Stomach (tissue), 8 donors: ENCODE measurements at regions not wholly inside any gene's neighbourhood (a gene's known extent, or its start where the extent isn't known, plus 50 kb on each side); places are given as distances from the start of the nearest gene placed in this dataset.

Source experiments
- DNase-seq, 2 donors: peaks; one replicate each; pipeline versions ENCODE4 v3.0.0 to v3.0.0-alpha.2; 2013 to 2019
- H3K27ac ChIP-seq, 5 donors: fragments of 200-600 bp in 4 of 5; sonication (generic) in 4 of 5; one replicate each; pipeline ENCODE4 v1.5.1; 2013 to 2019; ENCODE audit warnings: mild to moderate bottlenecking in 1 of 5, moderate library complexity in 1 of 5
- H3K27me3 ChIP-seq, 3 donors: fragments of 200-600 bp; sonication (generic); one replicate each; pipeline ENCODE4 v1.5.1; 2017 to 2019; ENCODE audit warnings: mixed run types in 1 of 3
- H3K36me3 ChIP-seq, 4 donors: fragments of 200-600 bp; sonication (generic); 1 replicate in 3 of 4; 2 replicates in 1 of 4; pipeline ENCODE4 v1.5.1; 2016 to 2019
- H3K4me1 ChIP-seq, 4 donors: fragments of 200-600 bp; sonication (generic); one replicate each; pipeline ENCODE4 v1.5.1; 2016 to 2019
- H3K4me3 ChIP-seq, 4 donors: fragments of 200-600 bp; sonication (generic) in 3 of 4; one replicate each; pipeline ENCODE4 v1.5.1; 2016 to 2019; ENCODE audit warnings: mild to moderate bottlenecking in 1 of 4
- H3K9me3 ChIP-seq, 4 donors: fragments of 200-600 bp; sonication (generic); one replicate each; pipeline ENCODE4 v1.5.1; 2016 to 2019
- EP300 ChIP-seq: sonication (generic); formaldehyde crosslinking; IDR thresholded peaks from one replicate; pipeline ENCODE4 v1.6.1; 2017; ENCODE audit warnings: antibody characterized with exemption
- POLR2A ChIP-seq, 4 donors: fragments of 450-650 bp; IDR thresholded peaks; one replicate each; pipeline ENCODE4 v1.6.1; 2016; ENCODE audit warnings: antibody characterized with exemption in 4 of 4, control low read depth in 2 of 4, mild to moderate bottlenecking in 1 of 4, moderate library complexity in 1 of 4
- POLR2AphosphoS5 ChIP-seq, 3 donors: sonication (generic); formaldehyde crosslinking; IDR thresholded peaks; one replicate each; pipeline ENCODE4 v1.6.1; 2016; ENCODE audit warnings: antibody characterized with exemption in 3 of 3
- WGBS, 5 donors: extraction: QIAGEN DNeasy Blood & Tissue Kit in 3 of 5; methylation state at CpG; one replicate each; pipeline versions ENCODE4 v1.1.5 to v1.1.7; 2013 to 2018; 5-methylcytosine and 5-hydroxymethylcytosine counted together
- intact Hi-C: fragments of 100-400 bp; cut with DNase I; formaldehyde crosslinking; loops from one replicate; pipeline ENCODE4 v1.15.1; 2023; ENCODE audit warnings: low total_unique reads
- TF ChIP-seq, protein P1 (sequence below), 7 experiments: fragments of 450-650 bp in 4 of 7; fragments of 200-600 bp in 3 of 7; sonication (generic) in 3 of 7; IDR thresholded peaks; one replicate each; pipeline ENCODE4 v1.5.1; 2016 to 2019; ENCODE audit warnings: antibody characterized with exemption in 7 of 7, control low read depth in 2 of 7, mild to moderate bottlenecking in 1 of 7
- donor health status: healthy with polysubstance abuse.
- donor health status: Bipolar disorder and iron deficiency.
- donor health status: healthy.

DNA sequence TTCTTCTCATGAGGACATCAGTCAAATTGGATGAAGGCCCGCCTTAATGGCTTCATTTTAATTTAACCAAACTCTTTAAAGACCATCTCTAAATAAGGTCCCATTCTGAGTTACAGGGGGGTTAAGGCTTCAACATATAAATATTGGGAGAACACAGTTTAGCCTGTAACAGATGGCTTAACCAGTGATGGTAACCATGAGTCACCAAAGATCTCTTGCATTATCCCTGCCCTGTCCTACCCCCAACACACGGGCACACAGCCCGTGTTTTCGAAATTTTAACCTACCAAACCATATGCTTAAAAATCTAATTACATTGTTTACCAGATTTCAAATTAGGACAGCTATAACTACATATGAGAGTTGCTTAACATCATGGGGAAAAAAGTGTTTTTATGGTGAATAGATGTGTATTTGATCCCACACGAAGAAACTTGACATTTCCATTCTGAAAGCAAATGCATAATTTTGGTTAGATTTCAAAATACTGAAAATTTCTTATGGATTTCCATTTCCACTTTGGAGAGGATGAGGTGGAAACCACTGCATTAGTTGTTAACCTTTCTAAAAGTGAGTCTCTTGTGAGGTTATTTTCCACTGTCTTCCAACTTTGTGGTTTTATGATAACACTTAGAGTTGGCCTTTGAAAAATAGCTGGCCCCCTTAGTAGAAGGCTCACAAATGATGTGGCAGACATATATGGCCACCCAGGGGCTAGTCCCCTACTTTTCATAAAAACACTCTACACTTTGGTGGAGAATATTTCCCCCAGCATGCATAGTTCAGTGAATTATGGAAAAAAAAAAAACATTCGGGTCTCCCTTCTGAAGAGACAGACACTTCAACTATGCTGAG lies 849.3 kb downstream of the TLE1 start:
- no peaks in the 10 kb centered on the region for H3K36me3 ChIP-seq
- intact Hi-C loops: no loop called here
- no peaks in the 10 kb centered on the region for H3K4me1 ChIP-seq
- WGBS, 5 donors: 85 to 94% (median 87%) methylated on average over 6 of the region's 6 CpGs
- DNase-seq: no peak
- no peak overlapping the region for H3K27ac ChIP-seq
- H3K4me3 ChIP-seq: no peak overlapping the region
- no peaks in the 10 kb centered on the region for H3K27me3 ChIP-seq
- no peak for TF ChIP-seq EP300
- no peak for TF ChIP-seq POLR2AphosphoS5 (IDR thresholded peaks at IDR 0.05)
- TF ChIP-seq POLR2A (IDR thresholded peaks at IDR 0.05): no peak
- TF ChIP-seq, protein P1, sequence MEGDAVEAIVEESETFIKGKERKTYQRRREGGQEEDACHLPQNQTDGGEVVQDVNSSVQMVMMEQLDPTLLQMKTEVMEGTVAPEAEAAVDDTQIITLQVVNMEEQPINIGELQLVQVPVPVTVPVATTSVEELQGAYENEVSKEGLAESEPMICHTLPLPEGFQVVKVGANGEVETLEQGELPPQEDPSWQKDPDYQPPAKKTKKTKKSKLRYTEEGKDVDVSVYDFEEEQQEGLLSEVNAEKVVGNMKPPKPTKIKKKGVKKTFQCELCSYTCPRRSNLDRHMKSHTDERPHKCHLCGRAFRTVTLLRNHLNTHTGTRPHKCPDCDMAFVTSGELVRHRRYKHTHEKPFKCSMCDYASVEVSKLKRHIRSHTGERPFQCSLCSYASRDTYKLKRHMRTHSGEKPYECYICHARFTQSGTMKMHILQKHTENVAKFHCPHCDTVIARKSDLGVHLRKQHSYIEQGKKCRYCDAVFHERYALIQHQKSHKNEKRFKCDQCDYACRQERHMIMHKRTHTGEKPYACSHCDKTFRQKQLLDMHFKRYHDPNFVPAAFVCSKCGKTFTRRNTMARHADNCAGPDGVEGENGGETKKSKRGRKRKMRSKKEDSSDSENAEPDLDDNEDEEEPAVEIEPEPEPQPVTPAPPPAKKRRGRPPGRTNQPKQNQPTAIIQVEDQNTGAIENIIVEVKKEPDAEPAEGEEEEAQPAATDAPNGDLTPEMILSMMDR (IDR thresholded peaks at IDR 0.05): no peak
- no peaks in the 10 kb centered on the region for H3K9me3 ChIP-seq

DNA sequence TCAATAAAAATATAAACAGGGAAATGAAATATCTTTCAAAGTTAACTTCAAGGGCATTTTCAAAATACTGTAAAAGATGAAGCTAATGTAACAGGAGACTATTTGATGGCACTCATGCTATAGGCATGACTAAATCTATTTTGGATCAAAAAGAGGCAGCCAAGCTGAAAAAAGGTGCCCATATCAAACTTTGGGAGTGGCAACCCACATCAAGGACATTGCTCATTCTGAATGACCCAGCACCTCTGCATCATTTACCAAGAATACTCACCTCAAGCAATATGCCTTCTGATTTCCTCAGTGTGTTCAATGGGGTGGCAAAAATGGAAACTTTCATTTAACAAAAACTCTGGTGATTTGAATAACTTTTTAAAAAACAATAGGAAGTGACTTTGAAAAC lies 853.3 kb downstream of the TLE1 start:
- DNase-seq: no peak
- no peak overlapping the region for H3K4me3 ChIP-seq
- H3K4me1 ChIP-seq: no peaks in the 10 kb centered on the region
- H3K9me3 ChIP-seq: no peaks in the 10 kb centered on the region
- intact Hi-C loops: no loop called here
- TF ChIP-seq POLR2AphosphoS5 (IDR thresholded peaks at IDR 0.05): no peak
- no peak overlapping the region for H3K27ac ChIP-seq
- no peaks in the 10 kb centered on the region for H3K27me3 ChIP-seq
- H3K36me3 ChIP-seq: no peaks in the 10 kb centered on the region

DNA sequence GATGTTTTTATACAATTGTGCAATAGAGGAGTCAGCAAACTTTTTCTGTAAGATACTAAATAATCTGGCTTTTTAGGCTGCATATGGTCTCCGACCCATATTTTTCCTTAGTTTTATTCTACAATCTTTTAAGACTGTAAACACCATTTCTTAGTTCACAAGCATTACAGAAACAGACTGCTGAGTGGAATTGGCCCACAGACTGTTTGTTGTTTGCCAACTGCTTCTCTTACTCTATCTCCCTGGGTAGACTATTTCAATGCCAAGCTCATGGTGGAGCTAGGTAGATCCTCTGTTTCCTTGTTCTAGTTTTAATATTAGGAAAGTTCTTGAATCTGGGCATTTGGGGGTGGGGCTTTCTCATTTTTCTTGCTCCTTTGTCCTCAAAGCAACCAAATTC lies 857.6 kb downstream of the TLE1 start:
- intact Hi-C loops: no loop called here
- no peaks in the 10 kb centered on the region for H3K9me3 ChIP-seq
- no peak overlapping the region for H3K4me3 ChIP-seq
- no peaks in the 10 kb centered on the region for H3K36me3 ChIP-seq
- no peaks in the 10 kb centered on the region for H3K4me1 ChIP-seq
- TF ChIP-seq POLR2AphosphoS5 (IDR thresholded peaks at IDR 0.05) (no peak), EP300 (no peak), POLR2A (IDR thresholded peaks at IDR 0.05) (no peak)
- TF ChIP-seq, protein P1 (IDR thresholded peaks at IDR 0.05): no peak
- H3K27ac ChIP-seq: no peak overlapping the region
- H3K27me3 ChIP-seq: no peaks in the 10 kb centered on the region
- 74 to 97% (median 90%) methylated on average over 1 of the region's 1 CpG for WGBS, 5 donors
- no peak for DNase-seq

DNA sequence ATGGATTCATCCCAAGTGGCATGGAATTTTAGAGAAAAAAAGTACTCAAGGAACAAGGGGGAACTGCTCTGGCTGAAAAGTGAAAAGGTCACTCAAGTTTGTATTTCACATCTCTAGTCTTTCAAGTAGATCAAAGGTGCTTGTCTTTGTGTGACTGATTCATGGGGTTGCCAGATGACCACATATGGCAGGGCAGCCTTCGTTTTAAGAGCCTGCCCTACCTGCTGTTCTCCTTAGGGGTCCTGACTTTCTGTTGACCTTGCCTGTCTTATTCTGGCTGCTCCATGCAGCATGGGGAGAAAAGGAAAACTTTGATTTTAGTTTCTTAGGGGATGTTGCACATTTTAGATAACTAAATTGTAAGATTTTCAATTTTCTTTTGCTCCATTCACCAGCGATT lies 877.7 kb downstream of the TLE1 start:
- no peak overlapping the region for H3K4me3 ChIP-seq
- H3K9me3 ChIP-seq: no peaks in the 10 kb centered on the region
- no peak for DNase-seq
- WGBS, 5 donors: 49 to 65% (median 55%) methylated on average over 2 of the region's 2 CpGs
- H3K36me3 ChIP-seq: no peaks in the 10 kb centered on the region
- H3K4me1 ChIP-seq: no peaks in the 10 kb centered on the region
- H3K27me3 ChIP-seq: no peaks in the 10 kb centered on the region
- TF ChIP-seq EP300: no peak
- TF ChIP-seq, protein P1 (IDR thresholded peaks at IDR 0.05): no peak
- TF ChIP-seq POLR2AphosphoS5 (IDR thresholded peaks at IDR 0.05): no peak
- no peak for TF ChIP-seq POLR2A (IDR thresholded peaks at IDR 0.05)
- H3K27ac ChIP-seq: no peak overlapping the region
- intact Hi-C loops: no loop called here

DNA sequence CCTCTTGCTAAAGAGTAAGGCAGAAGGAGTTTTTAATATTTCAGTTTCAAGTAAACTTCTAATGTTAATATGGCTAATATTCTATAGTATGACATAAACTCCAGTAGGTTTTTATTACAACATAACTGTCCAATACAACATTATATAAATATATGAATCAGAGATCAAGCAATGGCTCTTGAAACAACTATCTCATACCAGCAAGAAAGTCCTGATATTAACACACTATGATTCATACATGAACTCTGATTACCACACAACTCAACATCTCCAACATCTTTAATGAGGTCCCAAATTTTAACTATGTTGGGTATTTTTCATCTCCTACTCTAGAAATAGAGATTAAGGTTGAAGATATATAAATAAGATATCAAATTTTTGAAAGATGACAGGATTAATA lies 878.3 kb downstream of the TLE1 start:
- no peaks in the 10 kb centered on the region for H3K27me3 ChIP-seq
- intact Hi-C loops: no loop called here
- no peaks in the 10 kb centered on the region for H3K4me1 ChIP-seq
- DNase-seq: no peak
- no peaks in the 10 kb centered on the region for H3K9me3 ChIP-seq
- H3K4me3 ChIP-seq: no peak overlapping the region
- H3K27ac ChIP-seq: no peak overlapping the region
- TF ChIP-seq POLR2A (IDR thresholded peaks at IDR 0.05) (no peak), EP300 (no peak), POLR2AphosphoS5 (IDR thresholded peaks at IDR 0.05) (no peak)
- TF ChIP-seq, protein P1 (IDR thresholded peaks at IDR 0.05): no peak
- H3K36me3 ChIP-seq: no peaks in the 10 kb centered on the region
